NCI-H510A treated with DMSO at 0.1 percent for 48 hours (cell line): ENCODE measurements at regions not wholly inside any gene's neighbourhood (a gene's known extent, or its start where the extent isn't known, plus 50 kb on each side); places are given as distances from the start of the nearest gene placed in this dataset.

Experiments
- DNase-seq: peaks from one replicate; lab custom pipeline; 2025; lab: John Stamatoyannopoulos, UW

- peak; percentile 10 for DNase-seq
Observed at GRCh38 chr6:62479697-62480220, 193.7 kb upstream of the KHDRBS2 start.

DNA sequence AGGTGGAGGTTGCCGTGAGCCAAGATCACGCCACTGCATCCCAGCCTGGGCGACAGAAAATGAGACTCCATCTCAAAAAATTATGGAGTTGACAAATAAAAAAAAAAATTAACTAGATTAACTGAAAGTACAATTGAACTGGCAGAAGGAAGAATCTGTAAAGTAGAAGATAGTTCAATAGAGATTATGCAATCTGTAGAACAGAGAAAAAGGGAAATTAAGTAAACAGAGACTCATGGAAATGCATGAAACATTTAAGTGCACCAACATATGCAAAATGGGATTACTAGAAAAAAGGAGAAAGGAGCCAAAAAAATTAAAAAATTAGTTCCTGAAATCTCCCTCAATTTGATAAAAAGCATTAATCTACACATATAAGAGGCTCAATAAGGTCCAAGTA lies 188.8 kb upstream of the KHDRBS2 start:
- no peak for DNase-seq

GRCh38 chr6:62466607-62467006 lies 180.6 kb upstream of the KHDRBS2 start:
- DNase-seq, result no peak

DNA sequence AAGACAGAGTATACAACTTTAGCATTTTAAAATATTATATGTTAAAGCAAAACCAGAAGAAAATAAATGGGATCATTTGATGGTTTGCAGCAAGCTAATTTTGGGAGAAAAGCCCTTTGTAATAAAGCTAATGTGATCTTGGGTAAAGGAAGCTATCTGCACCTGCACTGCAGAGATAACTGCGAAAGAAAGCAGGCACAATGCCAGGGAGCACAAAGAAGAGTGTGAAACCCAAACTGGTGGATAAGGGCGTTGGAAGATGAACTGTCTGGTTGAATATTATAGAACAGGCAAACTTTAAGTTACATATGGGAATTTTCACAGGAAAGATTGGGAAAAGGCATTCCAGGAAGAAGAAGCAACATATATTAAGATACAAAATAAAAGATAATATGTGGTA lies 179.2 kb upstream of the KHDRBS2 start:
- no peak for DNase-seq

- DNase-seq, result no peak
Observed at GRCh38 chr6:62452586-62452985, 166.6 kb upstream of the KHDRBS2 start.

DNA sequence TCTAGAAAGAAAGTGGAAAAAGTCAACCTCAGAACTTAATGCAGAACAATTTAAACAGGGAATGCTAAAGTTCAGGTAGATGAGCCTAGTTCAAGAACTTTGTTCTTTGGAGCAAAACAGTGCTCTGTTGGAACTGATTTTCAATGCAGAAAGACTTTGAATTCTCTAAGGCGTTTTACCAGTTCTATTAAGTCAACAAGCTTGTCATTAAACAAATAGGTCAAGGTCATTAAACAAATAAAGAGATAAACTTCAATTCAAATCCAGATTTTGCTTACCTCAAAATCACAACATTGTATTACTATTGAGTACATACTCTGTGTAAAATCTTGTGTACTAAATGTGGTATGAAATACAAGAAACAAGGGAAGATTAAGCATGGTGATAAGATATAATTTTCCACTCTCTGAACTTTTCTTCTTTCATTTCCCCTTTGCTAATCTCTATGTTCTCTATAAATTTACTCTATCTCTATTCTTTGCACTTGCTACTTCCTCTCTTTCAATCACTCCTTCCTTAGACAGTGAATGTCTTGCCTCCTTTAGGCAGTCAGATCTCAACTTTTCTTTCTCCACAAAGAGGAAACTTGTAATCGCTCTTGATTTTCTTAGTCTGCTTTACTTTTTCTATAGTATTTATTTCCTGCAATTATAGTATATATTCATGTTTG lies 160.8 kb upstream of the KHDRBS2 start:
- no peak for DNase-seq

DNA sequence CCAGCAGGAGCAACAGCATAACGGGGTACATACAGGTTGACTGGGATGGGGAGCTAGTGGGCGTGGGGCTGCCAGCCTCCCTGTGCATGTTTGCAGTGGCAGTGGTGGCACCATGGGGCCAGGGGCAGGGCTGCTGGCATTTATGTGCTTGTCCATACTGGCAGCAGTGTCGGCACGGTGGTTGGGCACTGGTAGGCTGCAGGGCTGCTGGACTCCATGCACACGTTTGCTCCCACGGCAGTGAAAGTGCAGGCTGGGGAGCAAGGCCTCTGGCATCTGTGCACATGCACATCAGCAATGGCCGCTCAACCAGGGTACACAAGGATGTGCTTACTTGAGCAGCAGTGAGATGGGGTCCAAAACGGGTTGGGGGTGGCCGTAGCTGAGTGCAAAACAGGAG lies 159.5 kb upstream of the KHDRBS2 start:
- DNase-seq, result no peak

GRCh38 chr6:62441182-62441581 lies 155.2 kb upstream of the KHDRBS2 start:
- no peak for DNase-seq

GRCh38 chr6:62429781-62430180 lies 143.8 kb upstream of the KHDRBS2 start:
- no peak for DNase-seq

- no peak for DNase-seq
Observed at GRCh38 chr6:62400521-62401259, 114.7 kb upstream of the KHDRBS2 start.

DNA sequence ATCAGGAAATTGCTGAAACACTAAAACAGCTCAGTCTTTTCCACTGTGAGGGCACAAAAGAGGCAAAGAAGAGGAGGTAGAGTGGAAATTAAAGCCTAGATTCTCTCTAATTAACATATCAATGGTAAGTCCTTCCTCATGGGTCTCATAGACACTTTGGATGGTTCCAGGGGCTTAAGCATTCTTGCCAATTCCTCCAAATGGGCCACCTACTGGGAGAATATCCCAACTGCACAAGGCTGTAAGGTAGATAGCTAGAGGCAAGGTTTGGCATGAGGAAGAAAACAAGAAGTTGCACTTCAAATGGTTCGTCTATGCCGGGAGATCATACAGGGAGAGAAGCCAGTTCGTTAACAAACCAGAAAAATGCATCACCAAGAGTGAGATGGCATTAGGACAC lies 107.6 kb upstream of the KHDRBS2 start:
- DNase-seq, result no peak

- DNase-seq, result no peak
Observed at GRCh38 chr6:62392291-62392690, 106.3 kb upstream of the KHDRBS2 start.

- no peak for DNase-seq
Observed at GRCh38 chr6:62391358-62391757, 105.3 kb upstream of the KHDRBS2 start.

- no peak for DNase-seq
Observed at GRCh38 chr6:62390401-62390800, 104.4 kb upstream of the KHDRBS2 start.

DNA sequence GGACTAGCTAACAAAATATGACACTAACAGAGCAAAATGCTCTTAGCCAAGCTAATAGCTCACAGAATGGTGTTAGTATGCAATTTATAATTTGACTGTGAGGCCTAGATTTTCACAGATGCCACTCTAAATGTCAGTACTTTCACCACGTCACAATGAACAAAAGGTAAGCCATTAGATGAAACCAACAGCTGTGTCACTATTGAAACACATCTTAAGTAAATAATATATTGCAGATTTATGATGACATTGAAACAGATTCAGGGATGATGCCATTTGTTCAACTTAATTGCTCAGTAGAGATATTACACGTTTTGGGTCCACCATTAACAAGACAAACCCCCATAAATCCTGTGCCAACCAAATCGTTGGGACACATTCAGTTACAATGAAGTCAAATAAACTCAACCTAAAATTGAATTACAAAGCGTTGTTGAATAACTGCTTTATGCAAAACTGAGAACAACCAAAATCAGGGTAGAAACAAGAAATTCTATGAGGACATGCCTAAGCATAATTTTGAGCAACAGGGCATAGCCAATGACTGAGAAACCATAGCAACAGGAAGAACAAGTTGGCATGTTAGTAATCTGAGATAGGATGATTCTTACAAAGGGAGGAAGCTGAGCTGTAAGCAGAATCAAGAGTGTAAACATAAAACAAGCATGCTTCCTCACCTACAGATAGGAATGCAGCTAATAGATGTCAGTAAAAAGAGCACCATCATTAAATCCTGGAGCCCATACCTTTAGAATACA lies 85.6 kb upstream of the KHDRBS2 start:
- DNase-seq, result peak; percentile 42

- DNase-seq, result no peak
Observed at GRCh38 chr6:62367601-62368000, 81.6 kb upstream of the KHDRBS2 start.

GRCh38 chr6:62362097-62362496 lies 76.1 kb upstream of the KHDRBS2 start:
- no peak for DNase-seq

GRCh38 chr6:62357835-62358234 lies 71.8 kb upstream of the KHDRBS2 start:
- no peak for DNase-seq

DNA sequence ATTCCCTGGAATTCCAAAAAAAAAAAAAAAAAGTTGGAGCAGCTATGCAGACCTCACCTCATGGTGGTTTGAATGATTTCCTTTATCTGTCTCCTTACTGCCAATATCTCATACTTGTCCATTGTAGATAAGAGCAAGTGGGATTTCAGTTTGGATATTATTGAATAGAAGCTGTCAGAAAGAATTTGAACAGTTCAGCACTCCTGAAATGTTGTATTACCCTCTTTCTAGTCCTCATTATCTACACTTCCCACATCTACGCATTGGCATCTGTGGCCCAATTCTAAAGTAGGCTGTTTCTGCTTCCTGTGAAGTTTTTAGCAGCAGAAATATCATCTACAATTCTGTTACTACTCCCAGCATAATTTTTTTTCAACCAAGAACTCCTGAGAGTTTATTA lies 68.2 kb upstream of the KHDRBS2 start:
- no peak for DNase-seq

- no peak for DNase-seq
Observed at GRCh38 chr6:62345962-62346689, 60.1 kb upstream of the KHDRBS2 start.

DNA sequence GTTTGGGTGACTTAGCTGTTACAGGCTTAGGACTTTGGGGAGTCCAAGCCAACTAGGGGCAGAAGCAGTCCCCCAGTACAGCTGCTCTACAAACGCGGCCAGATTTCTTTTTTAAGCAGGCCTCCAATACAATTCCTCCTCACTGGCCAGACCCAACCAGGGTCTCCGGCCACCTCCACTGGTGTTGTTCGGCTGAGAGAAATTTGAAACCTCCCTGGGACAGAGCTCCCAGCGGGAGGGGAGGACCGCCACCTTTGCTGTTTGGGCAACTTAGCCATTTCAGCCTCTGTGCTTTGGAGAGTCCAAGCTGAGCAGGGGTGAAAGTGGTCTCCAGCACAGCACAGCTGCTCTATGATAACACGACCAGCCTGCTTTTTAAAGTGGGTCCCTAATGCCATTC lies 59.4 kb upstream of the KHDRBS2 start:
- DNase-seq, result no peak

DNA sequence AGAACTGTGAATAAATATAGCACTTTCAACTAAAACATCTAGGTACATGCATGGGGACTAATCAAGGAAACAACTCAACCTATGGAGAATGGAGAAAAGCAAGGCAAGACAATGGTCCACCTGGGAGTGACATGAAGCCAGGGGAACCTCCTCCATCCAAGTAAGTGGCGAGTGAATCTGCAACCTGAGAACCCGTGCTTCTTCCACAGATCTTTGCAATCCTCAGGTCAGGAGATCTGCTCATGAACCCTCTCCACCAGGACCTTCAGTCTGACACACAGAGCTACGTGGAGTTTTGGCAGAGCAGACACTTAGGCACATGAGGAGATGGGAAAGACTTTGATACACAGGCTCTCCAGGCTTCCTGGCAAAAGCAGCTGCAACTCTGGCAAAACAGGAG lies 58.8 kb upstream of the KHDRBS2 start:
- no peak for DNase-seq
